HG03521 (cell line): ENCODE measurements at regions not wholly inside any gene's neighbourhood (a gene's known extent, or its start where the extent isn't known, plus 50 kb on each side); places are given as distances from the start of the nearest gene placed in this dataset.
"Not testable (repeated sequence)": the region's sequence is repeated elsewhere in the genome, so short reads cannot be mapped to it uniquely, and the experiment has no call there.

Source experiments
- ATAC-seq: cut with Tn5 transposase; IDR thresholded peaks from one replicate; pipeline ENCODE4 v1.9.1; 2021; ENCODE audit warnings: mild to moderate bottlenecking, moderate library complexity; ENCODE audit not compliant: unreplicated experiment

- ATAC-seq: no peak
Measured at GRCh38 chr11:36783808-36784207, 185.8 kb upstream of the RAG2 start.

- ATAC-seq: no peak
Measured at GRCh38 chr11:36779791-36780190, 181.8 kb upstream of the RAG2 start.

GRCh38 chr11:36777311-36777710 is 179.3 kb upstream of the RAG2 start:
- no peak for ATAC-seq

GRCh38 chr11:36775756-36776155 is 177.7 kb upstream of the RAG2 start:
- no peak for ATAC-seq

GRCh38 chr11:36775130-36775529 is 177.1 kb upstream of the RAG2 start:
- ATAC-seq: no peak

GRCh38 chr11:36774603-36775002 is 176.6 kb upstream of the RAG2 start:
- ATAC-seq: no peak

GRCh38 chr11:36763187-36763586 is 165.2 kb upstream of the RAG2 start:
- ATAC-seq: no peak

- ATAC-seq: no peak
Measured at GRCh38 chr11:36757075-36757474, 159.0 kb upstream of the RAG2 start.

GRCh38 chr11:36753960-36754359 is 155.9 kb upstream of the RAG2 start:
- no peak for ATAC-seq

- no peak for ATAC-seq
Measured at GRCh38 chr11:36751996-36752395, 154.0 kb upstream of the RAG2 start.

GRCh38 chr11:36751335-36751781 is 153.3 kb upstream of the RAG2 start:
- ATAC-seq: no peak

- ATAC-seq: no peak
Measured at GRCh38 chr11:36750349-36750748, 152.3 kb upstream of the RAG2 start.

GRCh38 chr11:36748836-36749235 is 150.8 kb upstream of the RAG2 start:
- no peak for ATAC-seq

GRCh38 chr11:36746886-36747710 is 149.1 kb upstream of the RAG2 start:
- peak; percentile 95 for ATAC-seq

- no peak for ATAC-seq
Measured at GRCh38 chr11:36744375-36745168, 146.5 kb upstream of the RAG2 start.

- peak; percentile 49 for ATAC-seq
Measured at GRCh38 chr11:36743039-36743438, 145.0 kb upstream of the RAG2 start.

- no peak for ATAC-seq
Measured at GRCh38 chr11:36741515-36741914, 143.5 kb upstream of the RAG2 start.

GRCh38 chr11:36738292-36738861 is 140.3 kb upstream of the RAG2 start:
- ATAC-seq: no peak

GRCh38 chr11:36736103-36736502 is 138.1 kb upstream of the RAG2 start:
- ATAC-seq: no peak

- ATAC-seq: not testable (repeated sequence)
Measured at GRCh38 chr11:36733721-36734120, 135.7 kb upstream of the RAG2 start.

- ATAC-seq: no peak
Measured at GRCh38 chr11:36730761-36731160, 132.7 kb upstream of the RAG2 start.

GRCh38 chr11:36729825-36730224 is 131.8 kb upstream of the RAG2 start:
- ATAC-seq: no peak
